ENCODE measurements at regions not wholly inside any gene's neighbourhood (a gene's known extent, or its start where the extent isn't known, plus 50 kb on each side); places are given as distances from the start of the nearest gene placed in this dataset.
A peak's percentile ranks its signal among the peaks of the same experiment; 100 is the strongest.

GRCh38 chr5:124664287-124664686 lies 82.2 kb downstream of the ZNF608 start:
- Histone ChIP-seq H3K27ac (ENCODE audit: low read depth in 2 of 2, low read length in 2 of 2) (no peak overlapping the region), H3K4me3 (ENCODE audit: low read length in 2 of 2) (no peak overlapping the region), H3K9me3 (ENCODE audit: control insufficient read depth in 2 of 2, low read length in 2 of 2) (no peaks in the 10 kb centered on the region), H3K27me3 (ENCODE audit: control insufficient read depth in 2 of 2, insufficient read depth in 2 of 2, low read length in 2 of 2) (no peaks in the 10 kb centered on the region), H3K36me3 (ENCODE audit: control insufficient read depth in 2 of 2, insufficient read depth in 2 of 2, low read length in 2 of 2) (no peaks in the 10 kb centered on the region), H3K4me1 (ENCODE audit: control insufficient read depth in 2 of 2, insufficient read depth in 2 of 2, low read length in 2 of 2) (peaks cover 27 to 39% of the 10 kb centered on the region in 2 donors), H3K9ac (ENCODE audit: low read depth in 1 of 2, low read length in 2 of 2) (no peak overlapping the region)

GRCh38 chr5:124663101-124663506 lies 83.3 kb downstream of the ZNF608 start:
- Histone ChIP-seq H3K9me3 (ENCODE audit: control insufficient read depth in 2 of 2, low read length in 2 of 2) (no peaks in the 10 kb centered on the region), H3K4me3 (ENCODE audit: low read length in 2 of 2) (no peak overlapping the region), H3K27me3 (ENCODE audit: control insufficient read depth in 2 of 2, insufficient read depth in 2 of 2, low read length in 2 of 2) (no peaks in the 10 kb centered on the region), H3K36me3 (ENCODE audit: control insufficient read depth in 2 of 2, insufficient read depth in 2 of 2, low read length in 2 of 2) (no peaks in the 10 kb centered on the region), H3K27ac (ENCODE audit: low read depth in 2 of 2, low read length in 2 of 2) (no peak overlapping the region), H3K9ac (ENCODE audit: low read depth in 1 of 2, low read length in 2 of 2) (no peak overlapping the region), H3K4me1 (ENCODE audit: control insufficient read depth in 2 of 2, insufficient read depth in 2 of 2, low read length in 2 of 2) (peaks cover 24 to 34% of the 10 kb centered on the region in 2 donors)

DNA sequence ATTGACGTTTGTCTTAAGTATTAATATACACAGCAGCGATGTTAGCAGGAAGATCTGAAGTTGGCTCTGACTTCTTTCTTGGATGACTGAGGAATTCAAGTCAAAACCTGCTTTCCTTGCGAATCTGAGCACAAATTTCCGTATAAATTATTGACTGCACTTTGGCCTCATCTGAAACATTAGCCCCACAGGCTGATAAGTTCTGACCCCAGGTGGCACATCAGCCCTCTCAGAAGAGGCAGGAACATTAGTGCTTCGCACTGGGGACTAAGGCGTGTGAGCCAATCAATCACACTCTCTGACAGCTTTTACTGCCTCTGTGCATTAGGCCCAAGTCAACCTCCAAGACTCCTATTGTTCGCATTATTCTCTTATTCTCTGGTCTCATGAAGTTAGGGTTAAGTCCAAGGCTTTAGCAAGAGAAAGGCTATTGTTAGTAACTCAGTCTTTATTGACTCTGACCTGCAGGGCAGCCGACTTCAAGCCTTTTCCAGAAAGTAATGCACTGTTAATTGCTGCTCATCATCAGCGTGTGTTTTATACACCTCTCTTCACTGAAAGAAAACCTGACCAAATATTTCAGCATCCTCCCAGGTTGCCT lies 84.2 kb downstream of the ZNF608 start:
- Histone ChIP-seq H3K4me3 (ENCODE audit: low read length in 2 of 2) (no peak overlapping the region), H3K4me1 (ENCODE audit: control insufficient read depth in 2 of 2, insufficient read depth in 2 of 2, low read length in 2 of 2) (peaks cover 24 to 37% of the 10 kb centered on the region in 2 donors), H3K27ac (ENCODE audit: low read depth in 2 of 2, low read length in 2 of 2) (peak overlapping the region; percentile 4 to 11), H3K27me3 (ENCODE audit: control insufficient read depth in 2 of 2, insufficient read depth in 2 of 2, low read length in 2 of 2) (no peaks in the 10 kb centered on the region), H3K9ac (ENCODE audit: low read depth in 1 of 2, low read length in 2 of 2) (no peak overlapping the region), H3K9me3 (ENCODE audit: control insufficient read depth in 2 of 2, low read length in 2 of 2) (no peaks in the 10 kb centered on the region), H3K36me3 (ENCODE audit: control insufficient read depth in 2 of 2, insufficient read depth in 2 of 2, low read length in 2 of 2) (no peaks in the 10 kb centered on the region)

DNA sequence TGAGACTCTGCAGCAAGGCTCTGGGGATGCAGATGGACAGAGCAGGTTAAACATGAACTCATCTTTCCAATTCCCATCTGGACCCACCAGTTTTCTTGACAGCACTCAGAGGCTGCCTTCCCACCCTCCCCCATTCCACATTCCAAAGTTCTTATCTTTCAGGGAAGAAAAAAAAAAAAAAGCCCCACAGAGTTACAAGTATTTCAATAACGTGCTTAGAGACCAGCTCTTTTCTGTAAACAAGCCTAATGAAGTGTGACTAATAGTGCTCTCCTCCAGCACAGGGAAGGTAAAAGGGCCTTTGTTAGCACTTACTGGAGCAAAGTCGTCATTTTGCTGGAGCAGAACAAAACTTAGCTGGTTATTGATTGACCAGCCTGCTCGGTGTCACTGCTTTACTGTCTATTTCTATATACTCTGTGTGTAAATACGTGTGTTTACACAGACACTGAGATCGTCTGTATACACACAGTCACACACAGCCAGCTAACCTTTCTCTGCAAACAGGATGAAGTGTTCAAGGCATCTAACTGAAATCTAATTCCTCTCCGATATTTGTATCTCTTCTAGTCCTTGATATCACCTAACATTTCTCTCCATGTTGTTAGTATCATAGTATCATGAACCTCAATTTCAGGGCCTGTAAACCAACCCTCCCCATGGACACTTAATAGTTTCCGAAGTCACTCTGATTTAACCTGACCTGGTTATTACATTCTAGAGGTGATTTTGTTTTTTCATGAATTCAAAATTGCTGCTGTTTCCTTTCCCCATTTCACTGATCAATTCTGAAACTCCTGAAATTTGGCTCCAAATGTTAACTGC lies 84.9 kb downstream of the ZNF608 start:
- H3K4me1 ChIP-seq (ENCODE audit: control insufficient read depth in 2 of 2, insufficient read depth in 2 of 2, low read length in 2 of 2), result peaks cover 29 to 43% of the 10 kb centered on the region in 2 donors
- peak overlapping the region in 1 of 2 donors; percentile 38 for H3K4me3 ChIP-seq (ENCODE audit: low read length in 2 of 2)
- H3K27ac ChIP-seq (ENCODE audit: low read depth in 2 of 2, low read length in 2 of 2), result peak overlapping the region in 1 of 2 donors; percentile 4
- peak overlapping the region in 1 of 2 donors; percentile 14 for H3K9ac ChIP-seq (ENCODE audit: low read depth in 1 of 2, low read length in 2 of 2)
- H3K9me3 ChIP-seq (ENCODE audit: control insufficient read depth in 2 of 2, low read length in 2 of 2), result no peaks in the 10 kb centered on the region
- H3K36me3 ChIP-seq (ENCODE audit: control insufficient read depth in 2 of 2, insufficient read depth in 2 of 2, low read length in 2 of 2), result no peaks in the 10 kb centered on the region
- H3K27me3 ChIP-seq (ENCODE audit: control insufficient read depth in 2 of 2, insufficient read depth in 2 of 2, low read length in 2 of 2), result no peaks in the 10 kb centered on the region

GRCh38 chr5:124660229-124661093 lies 86.0 kb downstream of the ZNF608 start:
- Histone ChIP-seq H3K4me3 (ENCODE audit: low read length in 2 of 2) (no peak overlapping the region), H3K9ac (ENCODE audit: low read depth in 1 of 2, low read length in 2 of 2) (no peak overlapping the region), H3K9me3 (ENCODE audit: control insufficient read depth in 2 of 2, low read length in 2 of 2) (no peaks in the 10 kb centered on the region), H3K27ac (ENCODE audit: low read depth in 2 of 2, low read length in 2 of 2) (no peak overlapping the region), H3K27me3 (ENCODE audit: control insufficient read depth in 2 of 2, insufficient read depth in 2 of 2, low read length in 2 of 2) (no peaks in the 10 kb centered on the region), H3K36me3 (ENCODE audit: control insufficient read depth in 2 of 2, insufficient read depth in 2 of 2, low read length in 2 of 2) (no peaks in the 10 kb centered on the region), H3K4me1 (ENCODE audit: control insufficient read depth in 2 of 2, insufficient read depth in 2 of 2, low read length in 2 of 2) (peaks cover 38 to 51% of the 10 kb centered on the region in 2 donors)

DNA sequence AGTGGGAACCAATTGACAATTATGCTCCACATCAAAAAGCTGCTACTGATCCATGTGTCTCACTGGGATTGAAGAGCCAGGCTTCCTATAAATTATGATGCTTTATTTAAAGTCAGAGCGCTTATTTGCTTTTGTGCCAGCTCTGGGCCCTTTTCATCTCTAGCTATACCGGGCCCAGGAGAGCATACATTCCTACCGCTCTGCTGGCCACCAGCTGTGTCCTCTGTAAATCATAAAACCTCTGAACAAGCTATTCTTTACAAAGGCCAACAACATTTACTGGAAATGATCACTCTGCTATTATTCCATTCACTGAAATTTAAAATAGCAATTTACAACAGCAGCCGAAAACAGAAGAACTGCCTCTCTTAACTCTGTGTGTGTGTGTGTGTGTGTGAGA lies 86.6 kb downstream of the ZNF608 start:
- Histone ChIP-seq H3K9me3 (ENCODE audit: control insufficient read depth in 2 of 2, low read length in 2 of 2) (no peaks in the 10 kb centered on the region), H3K27ac (ENCODE audit: low read depth in 2 of 2, low read length in 2 of 2) (no peak overlapping the region), H3K4me1 (ENCODE audit: control insufficient read depth in 2 of 2, insufficient read depth in 2 of 2, low read length in 2 of 2) (peaks cover 44 to 56% of the 10 kb centered on the region in 2 donors), H3K9ac (ENCODE audit: low read depth in 1 of 2, low read length in 2 of 2) (no peak overlapping the region), H3K4me3 (ENCODE audit: low read length in 2 of 2) (no peak overlapping the region), H3K27me3 (ENCODE audit: control insufficient read depth in 2 of 2, insufficient read depth in 2 of 2, low read length in 2 of 2) (no peaks in the 10 kb centered on the region), H3K36me3 (ENCODE audit: control insufficient read depth in 2 of 2, insufficient read depth in 2 of 2, low read length in 2 of 2) (no peaks in the 10 kb centered on the region)

GRCh38 chr5:124658867-124659557 lies 87.4 kb downstream of the ZNF608 start:
- H3K9ac ChIP-seq (ENCODE audit: low read depth in 1 of 2, low read length in 2 of 2), result no peak overlapping the region
- H3K9me3 ChIP-seq (ENCODE audit: control insufficient read depth in 2 of 2, low read length in 2 of 2), result no peaks in the 10 kb centered on the region
- no peaks in the 10 kb centered on the region for H3K27me3 ChIP-seq (ENCODE audit: control insufficient read depth in 2 of 2, insufficient read depth in 2 of 2, low read length in 2 of 2)
- no peaks in the 10 kb centered on the region for H3K36me3 ChIP-seq (ENCODE audit: control insufficient read depth in 2 of 2, insufficient read depth in 2 of 2, low read length in 2 of 2)
- H3K27ac ChIP-seq (ENCODE audit: low read depth in 2 of 2, low read length in 2 of 2), result no peak overlapping the region
- peaks cover 44 to 62% of the 10 kb centered on the region in 2 donors for H3K4me1 ChIP-seq (ENCODE audit: control insufficient read depth in 2 of 2, insufficient read depth in 2 of 2, low read length in 2 of 2)
- H3K4me3 ChIP-seq (ENCODE audit: low read length in 2 of 2), result peak overlapping the region in 1 of 2 donors; percentile 17

GRCh38 chr5:124655921-124656511 lies 90.4 kb downstream of the ZNF608 start:
- peak overlapping the region; percentile 53 to 60 for H3K4me3 ChIP-seq (ENCODE audit: low read length in 2 of 2)
- peaks cover 44 to 54% of the 10 kb centered on the region in 2 donors for H3K4me1 ChIP-seq (ENCODE audit: control insufficient read depth in 2 of 2, insufficient read depth in 2 of 2, low read length in 2 of 2)
- peak overlapping the region; percentile 84 to 88 for H3K27ac ChIP-seq (ENCODE audit: low read depth in 2 of 2, low read length in 2 of 2)

DNA sequence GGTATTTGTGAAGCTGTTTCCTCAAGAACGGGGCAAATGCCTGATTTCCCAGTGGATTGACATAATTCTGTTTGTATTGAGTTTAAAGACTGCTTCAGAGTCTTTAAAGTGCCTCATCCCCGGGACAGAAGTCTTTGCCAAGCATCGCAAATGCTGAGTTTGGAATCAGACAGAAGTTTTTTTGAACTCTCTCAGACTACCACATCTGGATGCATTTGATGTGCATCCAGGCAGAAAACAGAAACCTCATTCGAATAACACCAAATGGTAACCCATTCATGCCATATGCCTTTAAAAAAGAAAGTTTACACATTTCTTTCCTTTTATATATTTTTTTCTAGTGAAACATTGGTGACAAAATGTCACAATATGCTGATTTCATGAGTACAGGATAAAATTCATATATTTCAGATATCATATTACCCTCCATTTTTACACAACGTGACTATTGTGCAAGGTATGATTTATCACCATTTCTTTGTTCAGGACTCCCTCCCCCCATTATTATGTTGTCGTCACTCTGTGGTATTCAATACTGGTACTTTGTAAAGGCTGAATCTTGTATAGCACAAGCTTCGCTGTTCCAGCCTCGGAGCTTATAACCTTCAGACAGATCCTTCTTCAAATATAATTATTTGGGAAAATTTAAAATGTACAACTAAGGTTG lies 91.1 kb downstream of the ZNF608 start:
- Histone ChIP-seq H3K27ac (ENCODE audit: low read depth in 2 of 2, low read length in 2 of 2) (peak overlapping the region in 1 of 2 donors; percentile 68), H3K4me3 (ENCODE audit: low read length in 2 of 2) (peak overlapping the region in 1 of 2 donors; percentile 32), H3K27me3 (ENCODE audit: control insufficient read depth in 2 of 2, insufficient read depth in 2 of 2, low read length in 2 of 2) (no peaks in the 10 kb centered on the region), H3K9me3 (ENCODE audit: control insufficient read depth in 2 of 2, low read length in 2 of 2) (no peaks in the 10 kb centered on the region), H3K9ac (ENCODE audit: low read depth in 1 of 2, low read length in 2 of 2) (peak overlapping the region in 1 of 2 donors; percentile 35), H3K36me3 (ENCODE audit: control insufficient read depth in 2 of 2, insufficient read depth in 2 of 2, low read length in 2 of 2) (no peaks in the 10 kb centered on the region), H3K4me1 (ENCODE audit: control insufficient read depth in 2 of 2, insufficient read depth in 2 of 2, low read length in 2 of 2) (peaks cover 44 to 59% of the 10 kb centered on the region in 2 donors)

More at GRCh38 chr5:124655921-124656511, 90.4 kb downstream of the ZNF608 start:
- Histone ChIP-seq H3K27me3 (ENCODE audit: control insufficient read depth in 2 of 2, insufficient read depth in 2 of 2, low read length in 2 of 2) (no peaks in the 10 kb centered on the region), H3K9me3 (ENCODE audit: control insufficient read depth in 2 of 2, low read length in 2 of 2) (no peaks in the 10 kb centered on the region), H3K36me3 (ENCODE audit: control insufficient read depth in 2 of 2, insufficient read depth in 2 of 2, low read length in 2 of 2) (no peaks in the 10 kb centered on the region), H3K9ac (ENCODE audit: low read depth in 1 of 2, low read length in 2 of 2) (peak overlapping the region in 1 of 2 donors; percentile 54)

Data from mucosa of rectum (tissue), 2 donors.